ENCODE measurements at regions not wholly inside any gene's neighbourhood (a gene's known extent, or its start where the extent isn't known, plus 50 kb on each side); places are given as distances from the start of the nearest gene placed in this dataset.
"Not testable (repeated sequence)": the region's sequence is repeated elsewhere in the genome, so short reads cannot be mapped to it uniquely, and the experiment has no call there.

GRCh38 chr7:131638641-131639430, 82.4 kb upstream of the PODXL start:
- Histone ChIP-seq H3K4me3 (no peak overlapping the region), H3K27me3 (peaks cover 0 to 3% of the 10 kb centered on the region in 2 donors)
- TF ChIP-seq CTCF (IDR thresholded peaks at IDR 0.05), result no peak

GRCh38 chr7:131637859-131638258, 81.4 kb upstream of the PODXL start:
- intact Hi-C loops (cut with DNase I; ENCODE audit: low total_unique reads), result no loop called here
- Histone ChIP-seq H3K9me3 (no peaks in the 10 kb centered on the region), H3K36me3 (no peaks in the 10 kb centered on the region), H3K27ac (no peak overlapping the region), H3K4me1 (peaks cover 0 to 6% (median 2%) of the 10 kb centered on the region in 4 donors), H3K4me3 (no peak overlapping the region), H3K27me3 (peaks cover 0 to 3% of the 10 kb centered on the region in 2 donors)
- no peak for DNase-seq
- no peak for TF ChIP-seq CTCF (IDR thresholded peaks at IDR 0.05)

More at GRCh38 chr7:131638641-131639430, 82.4 kb upstream of the PODXL start:
- intact Hi-C loops (cut with DNase I; ENCODE audit: low total_unique reads), result no loop called here
- Histone ChIP-seq H3K36me3 (no peaks in the 10 kb centered on the region), H3K9me3 (no peaks in the 10 kb centered on the region), H3K27ac (no peak overlapping the region), H3K4me1 (peaks cover 0 to under 1% (median 0%) of the 10 kb centered on the region in 4 donors)
- no peak for DNase-seq

GRCh38 chr7:131636092-131636491, 79.7 kb upstream of the PODXL start:
- H3K4me1 ChIP-seq, result peaks cover 0 to 6% (median 2%) of the 10 kb centered on the region in 4 donors
- no peaks in the 10 kb centered on the region for H3K27me3 ChIP-seq
- peak in 1 of 2 donors; percentile 37 for DNase-seq
- no peak for TF ChIP-seq CTCF (IDR thresholded peaks at IDR 0.05)
- H3K27ac ChIP-seq, result no peak overlapping the region
- no peaks in the 10 kb centered on the region for H3K9me3 ChIP-seq
- H3K4me3 ChIP-seq, result no peak overlapping the region
- intact Hi-C loops (cut with DNase I; ENCODE audit: low total_unique reads), result no loop called here
- H3K36me3 ChIP-seq, result no peaks in the 10 kb centered on the region

DNA sequence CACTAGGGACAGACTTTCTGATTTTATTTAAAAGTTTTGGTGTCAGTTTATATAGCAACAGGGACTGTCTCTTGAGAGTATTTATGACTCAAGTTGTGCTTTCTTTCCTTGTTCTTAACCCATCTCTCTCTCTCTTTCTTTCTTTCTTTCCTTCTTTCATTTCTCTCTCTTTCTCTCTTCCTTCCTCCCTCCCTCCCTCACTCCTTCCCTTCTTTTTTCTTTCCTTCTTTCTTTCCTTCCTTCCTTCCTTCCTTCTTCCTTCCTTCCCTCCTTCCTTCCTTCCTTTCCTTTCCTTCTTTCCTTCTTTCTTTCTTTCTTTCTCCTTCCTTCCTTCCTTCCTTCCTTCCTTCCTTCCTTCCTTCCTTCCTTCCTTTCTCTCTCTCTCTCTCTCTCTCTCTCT, 77.8 kb upstream of the PODXL start:
- DNase-seq; H3K36me3 ChIP-seq; H3K27me3 ChIP-seq; H3K4me3 ChIP-seq; H3K27ac ChIP-seq; H3K9me3 ChIP-seq; intact Hi-C loops (cut with DNase I; ENCODE audit: low total_unique reads): not testable (repeated sequence)
- H3K4me1 ChIP-seq, result peaks cover 0 to 14% (median 9%) of the 10 kb centered on the region in 4 donors

- H3K27me3 ChIP-seq, result peaks cover 0 to 5% of the 10 kb centered on the region in 2 donors
- H3K36me3 ChIP-seq, result no peaks in the 10 kb centered on the region
- DNase-seq, result no peak
- H3K9me3 ChIP-seq, result no peaks in the 10 kb centered on the region
- intact Hi-C loops (cut with DNase I; ENCODE audit: low total_unique reads), result no loop called here
- TF ChIP-seq CTCF (IDR thresholded peaks at IDR 0.05), result no peak
- peaks cover 0 to 21% (median 12%) of the 10 kb centered on the region in 4 donors for H3K4me1 ChIP-seq
- H3K27ac ChIP-seq, result peak overlapping the region in 1 of 2 donors; percentile 22
- no peak overlapping the region for H3K4me3 ChIP-seq
These were observed 77.0 kb upstream of the PODXL start for GRCh38 chr7:131633342-131633843.

DNA sequence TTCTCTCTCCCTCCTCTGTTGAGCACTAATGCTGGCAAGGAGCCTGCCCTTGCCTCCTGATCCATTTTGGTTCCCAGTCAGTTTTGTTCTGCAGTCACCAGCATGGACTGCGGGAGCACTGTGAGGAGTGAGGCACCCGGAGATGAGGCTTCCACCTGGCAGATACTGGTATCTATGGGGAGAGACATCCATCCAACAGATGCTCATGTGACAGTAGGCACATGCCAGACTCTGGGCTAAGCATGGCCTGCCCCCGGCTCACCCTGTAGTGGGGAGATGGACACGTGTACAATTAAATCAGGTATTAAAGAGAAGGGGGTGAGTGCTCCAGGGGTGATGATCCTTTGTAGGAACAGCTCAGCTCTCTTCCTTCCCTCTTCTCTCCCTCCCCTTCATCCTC, 74.0 kb upstream of the PODXL start:
- H3K36me3 ChIP-seq, result no peaks in the 10 kb centered on the region
- no peak overlapping the region for H3K27ac ChIP-seq
- H3K9me3 ChIP-seq, result no peaks in the 10 kb centered on the region
- H3K4me1 ChIP-seq, result peaks cover 0 to 26% (median 14%) of the 10 kb centered on the region in 4 donors
- H3K27me3 ChIP-seq, result peaks cover 0 to 5% of the 10 kb centered on the region in 2 donors
- intact Hi-C loops (cut with DNase I; ENCODE audit: low total_unique reads), result no loop called here
- TF ChIP-seq CTCF (IDR thresholded peaks at IDR 0.05), result no peak
- DNase-seq, result peak in 1 of 2 donors; percentile 37
- no peak overlapping the region for H3K4me3 ChIP-seq
